ENCODE measurements at regions not wholly inside any gene's neighbourhood (a gene's known extent, or its start where the extent isn't known, plus 50 kb on each side); places are given as distances from the start of the nearest gene placed in this dataset.

- Mint-ChIP-seq H3K4me1 (no peaks in the 10 kb centered on the region), H3K27ac (no peak overlapping the region), H3K27me3 (no peaks in the 10 kb centered on the region), H3K9me3 (ENCODE audit: insufficient read depth) (peaks cover 2% of the 10 kb centered on the region), H3K4me3 (no peak overlapping the region)
- DNase-seq (no peak), ATAC-seq (ENCODE audit: low read depth) (no peak)
- Histone ChIP-seq H3K27me3 (replicated peaks in 1 of 4; ENCODE audit: control extremely low read depth in 1 of 4, control insufficient read depth in 3 of 4, insufficient read depth in 4 of 4, low read length in 3 of 4) (no peaks in the 10 kb centered on the region), H3K9me3 (ENCODE audit: control extremely low read depth in 1 of 3, control insufficient read depth in 2 of 3, insufficient read depth in 1 of 3, low read length in 2 of 3) (peaks cover 0 to 7% (median 0%) of the 10 kb centered on the region in 3 donors), H4K20me1 (ENCODE audit: control insufficient read depth, insufficient read depth, low read length, poor library complexity, severe bottlenecking) (no peaks in the 10 kb centered on the region), H3K79me2 (ENCODE audit: control insufficient read depth, insufficient read depth, low read length) (no peaks in the 10 kb centered on the region), H3K4me1 (ENCODE audit: control insufficient read depth in 2 of 2, insufficient read depth in 2 of 2, low read length in 2 of 2) (no peaks in the 10 kb centered on the region), H3K36me3 (replicated peaks in 1 of 2; ENCODE audit: control extremely low read depth in 1 of 2, control insufficient read depth in 1 of 2, extremely low read depth in 1 of 2, insufficient read depth in 2 of 2, low read length in 1 of 2) (no peaks in the 10 kb centered on the region), H3K4me2 (replicated peaks; ENCODE audit: low read depth, low read length, poor library complexity, severe bottlenecking) (no peak overlapping the region), H3K27ac (ENCODE audit: low read length in 2 of 2) (no peak overlapping the region), H3K9ac (ENCODE audit: low read length) (no peak overlapping the region), H3K4me3 (ENCODE audit: control extremely low read depth in 1 of 5, extremely low read depth in 1 of 5, insufficient read depth in 1 of 5, low read depth in 2 of 5, low read length in 4 of 5) (no peak overlapping the region), H2AFZ (ENCODE audit: insufficient read depth, low read depth, low read length, poor library complexity, severe bottlenecking) (no peak overlapping the region)
- no peak for TF ChIP-seq EZH2 (IDR thresholded peaks at IDR 0.05; ENCODE audit: borderline replicate concordance, insufficient read depth, low read depth, low read length, poor library complexity, severe bottlenecking)
- TF ChIP-seq CTCF (IDR thresholded peaks at IDR 0.05), result no peak
- WGBS (ENCODE audit: insufficient coverage), result 82% methylated on average over 2 of the region's 2 CpGs
- ChIA-PET CTCF (no interaction called here), POLR2A (no interaction called here)
- intact Hi-C loops (cut with micrococcal nuclease), result no loop called here
Observed at GRCh38 chr3:164912916-164913315, 165.4 kb downstream of the SI start.

GRCh38 chr3:164903820-164904451, 174.4 kb downstream of the SI start:
- Histone ChIP-seq H3K36me3 (replicated peaks in 1 of 2; ENCODE audit: control extremely low read depth in 1 of 2, control insufficient read depth in 1 of 2, extremely low read depth in 1 of 2, insufficient read depth in 2 of 2, low read length in 1 of 2) (no peaks in the 10 kb centered on the region), H3K27ac (ENCODE audit: low read length in 2 of 2) (no peak overlapping the region), H3K9ac (ENCODE audit: low read length) (no peak overlapping the region), H2AFZ (ENCODE audit: insufficient read depth, low read depth, low read length, poor library complexity, severe bottlenecking) (no peak overlapping the region), H3K27me3 (replicated peaks in 1 of 4; ENCODE audit: control extremely low read depth in 1 of 4, control insufficient read depth in 3 of 4, insufficient read depth in 4 of 4, low read length in 3 of 4) (no peaks in the 10 kb centered on the region), H3K4me1 (ENCODE audit: control insufficient read depth in 2 of 2, insufficient read depth in 2 of 2, low read length in 2 of 2) (no peaks in the 10 kb centered on the region), H3K79me2 (ENCODE audit: control insufficient read depth, insufficient read depth, low read length) (no peaks in the 10 kb centered on the region), H4K20me1 (ENCODE audit: control insufficient read depth, insufficient read depth, low read length, poor library complexity, severe bottlenecking) (no peaks in the 10 kb centered on the region), H3K4me2 (replicated peaks; ENCODE audit: low read depth, low read length, poor library complexity, severe bottlenecking) (no peak overlapping the region), H3K4me3 (ENCODE audit: control extremely low read depth in 1 of 5, extremely low read depth in 1 of 5, insufficient read depth in 1 of 5, low read depth in 2 of 5, low read length in 4 of 5) (no peak overlapping the region), H3K9me3 (ENCODE audit: control extremely low read depth in 1 of 3, control insufficient read depth in 2 of 3, insufficient read depth in 1 of 3, low read length in 2 of 3) (no peaks in the 10 kb centered on the region)
- peaks cover 3% of the 10 kb centered on the region for H3K9me3 Mint-ChIP-seq (ENCODE audit: insufficient read depth)
- DNase-seq, result no peak
- TF ChIP-seq CTCF (IDR thresholded peaks at IDR 0.05), result no peak
- TF ChIP-seq EZH2 (IDR thresholded peaks at IDR 0.05; ENCODE audit: borderline replicate concordance, insufficient read depth, low read depth, low read length, poor library complexity, severe bottlenecking), result no peak
- H3K27ac Mint-ChIP-seq, result no peak overlapping the region
- H3K4me1 Mint-ChIP-seq, result no peaks in the 10 kb centered on the region
- no peak overlapping the region for H3K4me3 Mint-ChIP-seq
- no peak for ATAC-seq (ENCODE audit: low read depth)
- ChIA-PET POLR2A (no interaction called here), CTCF (no interaction called here)
- intact Hi-C loops (cut with micrococcal nuclease), result no loop called here
- H3K27me3 Mint-ChIP-seq, result no peaks in the 10 kb centered on the region
- 79% methylated on average over 3 of the region's 5 CpGs for WGBS (ENCODE audit: insufficient coverage)

Data from B cell (primary cell).